PFSK-1 (cell line): ENCODE measurements at regions not wholly inside any gene's neighbourhood (a gene's known extent, or its start where the extent isn't known, plus 50 kb on each side); places are given as distances from the start of the nearest gene placed in this dataset.

ENCODE experiments used
- POLR2AphosphoS5 ChIP-seq: IDR thresholded peaks from 2 replicates; pipeline ENCODE4 v1.6.1; 2012; ENCODE audit warnings: low read depth, mild to moderate bottlenecking, control low read depth, low read length, moderate library complexity
- SIN3A ChIP-seq: IDR thresholded peaks from 2 replicates; pipeline ENCODE4 v1.6.1; 2012; ENCODE audit warnings: mild to moderate bottlenecking, low read length, moderate library complexity, borderline replicate concordance; ENCODE audit not compliant: insufficient read depth
- TF ChIP-seq, protein P1 (sequence below), 2 experiments: IDR thresholded peaks; 2 replicates each; pipeline versions ENCODE4 v1.6.1 to v1.8.0; 2011 to 2012; ENCODE audit warnings: low read depth in 2 of 2, low read length in 2 of 2, control low read depth in 1 of 2, inconsistent platforms in 1 of 2, mild to moderate bottlenecking in 1 of 2, moderate library complexity in 1 of 2; ENCODE audit not compliant: insufficient read depth in 1 of 2

DNA sequence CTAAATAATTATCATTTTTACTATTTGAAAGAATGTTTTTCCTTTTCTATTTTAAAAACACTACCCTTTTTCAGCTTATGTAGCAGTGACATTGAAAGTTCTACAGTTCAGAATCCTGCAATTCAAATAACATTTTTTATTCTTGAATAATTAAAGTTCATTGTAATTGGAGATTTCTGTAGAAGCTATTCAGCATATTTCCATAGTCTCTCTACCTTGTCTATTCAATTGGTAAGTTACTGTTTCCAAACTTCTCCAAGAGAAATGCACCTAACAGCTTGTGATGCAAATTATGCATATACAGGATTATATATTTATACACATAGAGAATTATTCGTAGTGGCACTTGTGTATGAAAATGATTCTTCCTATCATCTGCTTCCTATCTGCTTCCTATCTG, 149.7 kb upstream of the ARRDC3 start:
- TF ChIP-seq SIN3A (no peak), POLR2AphosphoS5 (no peak)
- TF ChIP-seq, protein P1, sequence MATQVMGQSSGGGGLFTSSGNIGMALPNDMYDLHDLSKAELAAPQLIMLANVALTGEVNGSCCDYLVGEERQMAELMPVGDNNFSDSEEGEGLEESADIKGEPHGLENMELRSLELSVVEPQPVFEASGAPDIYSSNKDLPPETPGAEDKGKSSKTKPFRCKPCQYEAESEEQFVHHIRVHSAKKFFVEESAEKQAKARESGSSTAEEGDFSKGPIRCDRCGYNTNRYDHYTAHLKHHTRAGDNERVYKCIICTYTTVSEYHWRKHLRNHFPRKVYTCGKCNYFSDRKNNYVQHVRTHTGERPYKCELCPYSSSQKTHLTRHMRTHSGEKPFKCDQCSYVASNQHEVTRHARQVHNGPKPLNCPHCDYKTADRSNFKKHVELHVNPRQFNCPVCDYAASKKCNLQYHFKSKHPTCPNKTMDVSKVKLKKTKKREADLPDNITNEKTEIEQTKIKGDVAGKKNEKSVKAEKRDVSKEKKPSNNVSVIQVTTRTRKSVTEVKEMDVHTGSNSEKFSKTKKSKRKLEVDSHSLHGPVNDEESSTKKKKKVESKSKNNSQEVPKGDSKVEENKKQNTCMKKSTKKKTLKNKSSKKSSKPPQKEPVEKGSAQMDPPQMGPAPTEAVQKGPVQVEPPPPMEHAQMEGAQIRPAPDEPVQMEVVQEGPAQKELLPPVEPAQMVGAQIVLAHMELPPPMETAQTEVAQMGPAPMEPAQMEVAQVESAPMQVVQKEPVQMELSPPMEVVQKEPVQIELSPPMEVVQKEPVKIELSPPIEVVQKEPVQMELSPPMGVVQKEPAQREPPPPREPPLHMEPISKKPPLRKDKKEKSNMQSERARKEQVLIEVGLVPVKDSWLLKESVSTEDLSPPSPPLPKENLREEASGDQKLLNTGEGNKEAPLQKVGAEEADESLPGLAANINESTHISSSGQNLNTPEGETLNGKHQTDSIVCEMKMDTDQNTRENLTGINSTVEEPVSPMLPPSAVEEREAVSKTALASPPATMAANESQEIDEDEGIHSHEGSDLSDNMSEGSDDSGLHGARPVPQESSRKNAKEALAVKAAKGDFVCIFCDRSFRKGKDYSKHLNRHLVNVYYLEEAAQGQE (IDR thresholded peaks at IDR 0.05; ENCODE audit: insufficient read depth in 1 of 2, low read depth in 2 of 2, low read length in 2 of 2) = no peak
